Left lung (tissue), 4 donors: ENCODE measurements at regions not wholly inside any gene's neighbourhood (a gene's known extent, or its start where the extent isn't known, plus 50 kb on each side); places are given as distances from the start of the nearest gene placed in this dataset.

Source experiments
- ATAC-seq: fragments of 200-7000 bp; cut with Tn5 transposase; one replicate; pipeline ENCODE4 v1.9.1; 2020; ENCODE audit warnings: moderate library complexity
- DNase-seq, 4 donors: peaks; one replicate each; pipeline ENCODE4 v3.0.0-alpha.2; 2013 to 2020
- H3K27ac ChIP-seq, 2 donors: fragments of 200-600 bp; sonication (generic) in 1 of 2; one replicate each; pipeline versions ENCODE4 v1.5.0 to v1.8.0; 2020 to 2021
- H3K27me3 ChIP-seq, 2 donors: fragments of 200-600 bp; sonication (generic) in 1 of 2; one replicate each; pipeline versions ENCODE4 v1.5.0 to v1.8.0; 2020 to 2021
- H3K36me3 ChIP-seq, 2 donors: fragments of 200-600 bp; sonication (generic) in 1 of 2; one replicate each; pipeline versions ENCODE4 v1.5.0 to v1.8.0; 2020 to 2021
- H3K4me1 ChIP-seq, 2 donors: fragments of 200-600 bp; one replicate each; pipeline ENCODE4 v1.8.0; 2021
- H3K4me3 ChIP-seq, 2 donors: fragments of 200-600 bp; sonication (generic) in 1 of 2; one replicate each; pipeline versions ENCODE4 v1.5.0 to v1.8.0; 2020 to 2021; ENCODE audit warnings: mild to moderate bottlenecking in 1 of 2
- H3K9me3 ChIP-seq, 2 donors: fragments of 200-600 bp; sonication (generic) in 1 of 2; one replicate each; pipeline versions ENCODE4 v1.5.0 to v1.8.0; 2020 to 2021
- CTCF ChIP-seq, 2 donors: fragments of 200-600 bp; sonication (generic) in 1 of 2; IDR thresholded peaks; one replicate each; pipeline versions ENCODE4 v1.5.0 to v1.8.0; 2021; ENCODE audit warnings: antibody characterized with exemption in 2 of 2
- intact Hi-C, 2 donors: fragments of 100-400 bp; cut with DNase I; formaldehyde crosslinking; loops; one replicate each; pipeline versions ENCODE4 v1.11.2 to v1.14.2; 2022
- donor health status: DM: no; HTN: yes; CAD: no.
- donor health status: DM: no; HTN: no; CAD: no.

- Histone ChIP-seq H3K4me3 (no peak overlapping the region), H3K4me1 (no peaks in the 10 kb centered on the region), H3K36me3 (no peaks in the 10 kb centered on the region), H3K27me3 (no peaks in the 10 kb centered on the region), H3K9me3 (no peaks in the 10 kb centered on the region), H3K27ac (no peak overlapping the region)
- TF ChIP-seq CTCF (IDR thresholded peaks at IDR 0.05) = no peak
- DNase-seq (no peak), ATAC-seq (peak; percentile 56)
- intact Hi-C loops = no loop called here
These were observed 133.9 kb downstream of the UCHL1 start for GRCh38 chr4:41390661-41391060.

GRCh38 chr4:41391271-41391670 lies 134.5 kb downstream of the UCHL1 start:
- TF ChIP-seq CTCF (IDR thresholded peaks at IDR 0.05) = no peak
- Histone ChIP-seq H3K4me3 (no peak overlapping the region), H3K36me3 (no peaks in the 10 kb centered on the region), H3K27ac (no peak overlapping the region), H3K4me1 (no peaks in the 10 kb centered on the region), H3K9me3 (no peaks in the 10 kb centered on the region), H3K27me3 (no peaks in the 10 kb centered on the region)
- DNase-seq (no peak), ATAC-seq (no peak)
- intact Hi-C loops = no loop called here

- ATAC-seq = peak; percentile 45
- no peak overlapping the region for H3K4me3 ChIP-seq
These were observed 137.8 kb downstream of the UCHL1 start for GRCh38 chr4:41394481-41394894.

GRCh38 chr4:41396214-41396613 lies 139.5 kb downstream of the UCHL1 start:
- H3K27me3 ChIP-seq = no peaks in the 10 kb centered on the region
- no peak overlapping the region for H3K4me3 ChIP-seq
- H3K4me1 ChIP-seq = peaks cover 0 to 3% of the 10 kb centered on the region in 2 donors
- intact Hi-C loops = no loop called here
- H3K36me3 ChIP-seq = no peaks in the 10 kb centered on the region
- ATAC-seq (no peak), DNase-seq (no peak)
- TF ChIP-seq CTCF (IDR thresholded peaks at IDR 0.05) = no peak
- H3K9me3 ChIP-seq = no peaks in the 10 kb centered on the region
- no peak overlapping the region for H3K27ac ChIP-seq

More at GRCh38 chr4:41394481-41394894, 137.8 kb downstream of the UCHL1 start:
- no peak overlapping the region for H3K27ac ChIP-seq
- peaks cover 0 to 3% of the 10 kb centered on the region in 2 donors for H3K4me1 ChIP-seq
- intact Hi-C loops = no loop called here
- no peaks in the 10 kb centered on the region for H3K36me3 ChIP-seq
- no peaks in the 10 kb centered on the region for H3K27me3 ChIP-seq
- TF ChIP-seq CTCF (IDR thresholded peaks at IDR 0.05) = no peak
- DNase-seq = no peak
- no peaks in the 10 kb centered on the region for H3K9me3 ChIP-seq

- DNase-seq (no peak), ATAC-seq (peak; percentile 23)
- Histone ChIP-seq H3K4me1 (peaks cover 0 to 3% of the 10 kb centered on the region in 2 donors), H3K4me3 (no peak overlapping the region), H3K36me3 (no peaks in the 10 kb centered on the region), H3K9me3 (no peaks in the 10 kb centered on the region), H3K27me3 (no peaks in the 10 kb centered on the region), H3K27ac (no peak overlapping the region)
- intact Hi-C loops = no loop called here
- no peak for TF ChIP-seq CTCF (IDR thresholded peaks at IDR 0.05)
These were observed 140.1 kb downstream of the UCHL1 start for GRCh38 chr4:41396869-41397268.
